ENCODE measurements at regions not wholly inside any gene's neighbourhood (a gene's known extent, or its start where the extent isn't known, plus 50 kb on each side); places are given as distances from the start of the nearest gene placed in this dataset.
A peak's percentile ranks its signal among the peaks of the same experiment; 100 is the strongest.

DNA sequence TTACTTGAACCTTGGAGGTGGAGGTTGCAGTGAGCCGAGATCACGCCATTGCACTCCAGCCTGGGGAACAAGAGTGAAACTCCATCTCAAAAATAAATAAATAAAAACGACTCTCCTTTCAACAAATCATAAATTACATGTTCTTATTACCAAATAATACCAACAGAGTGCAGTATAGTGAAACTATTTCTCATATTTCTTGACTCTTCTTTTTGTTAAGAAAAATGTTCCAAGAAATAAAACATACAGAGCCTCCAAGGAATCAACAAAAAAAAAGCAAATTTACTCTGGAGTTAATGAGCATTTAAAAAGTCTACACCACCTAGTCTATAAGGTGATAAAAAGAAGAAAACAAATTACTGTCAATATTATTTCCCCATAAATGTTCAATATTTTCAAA, 188.8 kb downstream of the KLF12 start:
- POLR2A ChIA-PET (ENCODE audit: unreplicated experiment): interaction anchor here (0.6 kb wide), 1 partner anchor 164 kb away, joined by 4 read pairs; no protein-coding TSS in a partner anchor
- H2BK5ac ChIP-seq (ENCODE audit: low read depth, low read length, poor library complexity, severe bottlenecking): no peak overlapping the region
- no peak overlapping the region for H2BK15ac ChIP-seq (ENCODE audit: low read depth, low read length)
- peaks cover 3% of the 10 kb centered on the region for H3K4me1 ChIP-seq (ENCODE audit: control insufficient read depth, insufficient read depth, low read length)
- H3K23ac ChIP-seq (ENCODE audit: low read depth, low read length): no peak overlapping the region
- H3K36me3 ChIP-seq (ENCODE audit: control insufficient read depth, insufficient read depth, low read length): no peaks in the 10 kb centered on the region; the same call in 1 of the 2 replicates
- H4K91ac ChIP-seq (ENCODE audit: insufficient read depth, low read depth, low read length): no peak overlapping the region
- H4K20me1 ChIP-seq (ENCODE audit: insufficient read depth, low read length): no peaks in the 10 kb centered on the region
- in situ Hi-C loops (cut with MboI; ENCODE audit: low sequenced_read_pairs): no loop called here
- H3K9me3 ChIP-seq (ENCODE audit: control insufficient read depth, insufficient read depth, low read length): no peaks in the 10 kb centered on the region
- no peak overlapping the region for H3K4ac ChIP-seq (ENCODE audit: low read depth, low read length)
- no peaks in the 10 kb centered on the region; the same call in 1 of the 2 replicates for H3K9me1 ChIP-seq (ENCODE audit: insufficient read depth, low read length)
- H3K4me3 ChIP-seq (ENCODE audit: insufficient read depth, low read depth, low read length): no peak overlapping the region
- no peak overlapping the region for H3K56ac ChIP-seq (ENCODE audit: extremely low read depth, insufficient read depth, low read length)
- H4K8ac ChIP-seq (ENCODE audit: low read depth in 2 of 2, low read length in 2 of 2): no peak overlapping the region
- H3K18ac ChIP-seq (ENCODE audit: low read depth, low read length): no peak overlapping the region
- no peak overlapping the region for H3K14ac ChIP-seq (replicated peaks; ENCODE audit: low read depth, low read length)
- H2AK5ac ChIP-seq (ENCODE audit: low read depth, low read length): no peak overlapping the region
- intact Hi-C loops (cut with micrococcal nuclease): loop anchor here (5.0 to 10.0 kb wide), 2 partner anchors 111 to 342 kb away; no protein-coding TSS in a partner anchor
- no peak overlapping the region for H2BK20ac ChIP-seq (ENCODE audit: low read depth, low read length)
- no peak overlapping the region for H2AFZ ChIP-seq (replicated peaks; ENCODE audit: low read length, poor library complexity)
- H4K5ac ChIP-seq (ENCODE audit: low read depth, low read length): no peak overlapping the region
- DNase-seq (no peak), ATAC-seq (ENCODE audit: low read depth) (peak; percentile 56; the same call in 1 of the 2 replicates)
- no peak overlapping the region for H2BK120ac ChIP-seq (ENCODE audit: low read depth, low read length)
- WGBS, 2 experiments (ENCODE audit: extremely low coverage in 2 of 2, insufficient read length in 1 of 2): no CpG with 5 or more reads among the region's 3 CpGs
- H2AK9ac ChIP-seq (replicated peaks; ENCODE audit: low read depth, low read length, poor library complexity): no peak overlapping the region
- dilution Hi-C loops (cut with HindIII; ENCODE audit: low sequenced_read_pairs, unreplicated experiment): no loop called here
- no peaks in the 10 kb centered on the region for H3K27me3 ChIP-seq (ENCODE audit: control insufficient read depth, insufficient read depth, low read length)
- H3K4me2 ChIP-seq (ENCODE audit: low read depth, low read length): no peak overlapping the region
- no TSS peak for BruUV-seq (replicated peaks)
- peaks cover 20 to 50% of the 10 kb centered on the region in 2 experiments for H3K79me1 ChIP-seq (ENCODE audit: low read depth in 1 of 2, low read length in 2 of 2)
- H3K9ac ChIP-seq (ENCODE audit: low read depth, low read length): no peak overlapping the region
- CTCF ChIA-PET: no interaction called here
- TF ChIP-seq BHLHE40 (IDR thresholded peaks at IDR 0.05; ENCODE audit: low read depth, low read length) (no peak), CTCF (conservative IDR thresholded peaks at IDR 0.05; ENCODE audit: low read depth, low read length) (peak; percentile 22; the same call in 1 of the 2 replicates)
- no peak overlapping the region for H3K27ac ChIP-seq (ENCODE audit: insufficient read depth, low read length)
